HepG2 (cell line): ENCODE measurements at regions not wholly inside any gene's neighbourhood (a gene's known extent, or its start where the extent isn't known, plus 50 kb on each side); places are given as distances from the start of the nearest gene placed in this dataset.

Experiments
- CREM ChIP-seq, 2 experiments: sonication (generic) in 1 of 2; formaldehyde crosslinking in 1 of 2; IDR thresholded peaks; 2 replicates each; pipeline versions ENCODE4 v1.4.0 to v1.6.1; 2016 to 2020; ENCODE audit warnings: antibody characterized with exemption in 1 of 2, mild to moderate bottlenecking in 1 of 2, missing genetic modification reagents in 1 of 2
- HNRNPLL ChIP-seq: fragments of 200-400 bp; formaldehyde crosslinking; IDR thresholded peaks from 2 replicates; pipeline ENCODE4 v1.6.1; 2017; ENCODE audit warnings: mild to moderate bottlenecking, low read depth, low read length; ENCODE audit not compliant: poor library complexity, severe bottlenecking
- KDM2A ChIP-seq: sonication (generic); formaldehyde crosslinking; IDR thresholded peaks from 2 replicates; pipeline ENCODE4 v1.4.0; 2020; ENCODE audit warnings: low read depth, missing genetic modification reagents, borderline replicate concordance
- MXD4 ChIP-seq: IDR thresholded peaks from 2 replicates; pipeline ENCODE4 v1.6.1; 2016; ENCODE audit warnings: mild to moderate bottlenecking, missing biosample characterization, missing genetic modification reagents
- POLR2A ChIP-seq, 2 experiments: IDR thresholded peaks; 2 replicates each; pipeline ENCODE4 v1.6.1; 2011; ENCODE audit warnings: low read depth in 2 of 2, low read length in 2 of 2, mild to moderate bottlenecking in 1 of 2, moderate library complexity in 1 of 2; ENCODE audit not compliant: insufficient read depth in 1 of 2
- SALL2 ChIP-seq: sonication (generic); formaldehyde crosslinking; IDR thresholded peaks from 2 replicates; pipeline ENCODE4 v1.8.1; 2023; ENCODE audit warnings: mild to moderate bottlenecking, missing genetic modification reagents, inconsistent platforms
- SRF ChIP-seq: IDR thresholded peaks from 2 replicates; pipeline ENCODE4 v1.6.1; 2011; ENCODE audit warnings: mild to moderate bottlenecking, low read depth, low read length, moderate library complexity
- TAF15 ChIP-seq: fragments of 200-400 bp; formaldehyde crosslinking; IDR thresholded peaks from one replicate; pipeline ENCODE4 v1.6.1; 2018; ENCODE audit warnings: mild to moderate bottlenecking, low read depth, low read length; ENCODE audit not compliant: poor library complexity, severe bottlenecking
- TF ChIP-seq, protein P1 (sequence below): sonication (generic); formaldehyde crosslinking; IDR thresholded peaks from 2 replicates; pipeline ENCODE4 v1.5.0; 2020; ENCODE audit warnings: mild to moderate bottlenecking, missing genetic modification reagents, moderate library complexity
- TF ChIP-seq, protein P2 (sequence below): sonication (generic); formaldehyde crosslinking; IDR thresholded peaks from 2 replicates; pipeline ENCODE4 v1.8.1; 2022; ENCODE audit warnings: low read depth, mild to moderate bottlenecking, missing genetic modification reagents
- TF ChIP-seq, protein P3 (sequence below): sonication (generic); formaldehyde crosslinking; conservative IDR thresholded peaks from 2 replicates; pipeline ENCODE4 v1.5.0; 2020; ENCODE audit warnings: missing genetic modification reagents

DNA sequence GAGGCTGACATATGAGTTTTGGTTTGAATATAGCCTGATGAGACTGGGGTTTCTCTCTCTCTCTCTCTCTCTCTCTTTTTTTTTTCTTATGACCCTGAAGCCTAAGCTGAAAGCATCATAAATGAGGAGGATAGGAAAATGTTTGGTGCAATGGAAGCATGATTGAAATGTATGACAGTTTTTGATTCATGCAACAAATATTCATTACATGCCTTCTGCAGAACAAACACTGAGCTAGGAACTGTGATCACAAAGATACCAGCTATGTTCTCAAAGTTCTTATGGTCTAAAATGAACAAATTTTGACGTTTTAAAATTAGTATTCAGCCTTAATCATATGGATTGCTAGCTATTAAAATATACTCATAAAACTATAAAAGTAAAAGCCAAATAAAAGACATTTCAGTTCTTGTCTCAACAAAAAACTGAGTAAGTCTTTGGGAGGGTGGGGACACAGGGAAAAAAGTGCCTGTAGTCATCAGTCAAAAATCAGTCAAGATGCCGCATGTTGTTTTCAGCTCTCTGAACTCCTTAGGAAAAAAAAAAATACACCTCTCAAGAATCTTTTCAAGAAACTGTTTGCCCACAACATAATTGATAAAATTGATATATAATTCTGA is 57.2 kb downstream of the NKX6-1 start:
- TF ChIP-seq SRF (no peak), TAF15 (no peak), POLR2A (IDR thresholded peaks at IDR 0.05; ENCODE audit: insufficient read depth in 1 of 2, low read depth in 2 of 2, low read length in 2 of 2) (no peak), SALL2 (CRISPR knock-in tag) (no peak), CREM (IDR thresholded peaks at IDR 0.05) (no peak), CREM (CRISPR knock-in tag; IDR thresholded peaks at IDR 0.05) (no peak), HNRNPLL (no peak), KDM2A (CRISPR knock-in tag) (no peak), MXD4 (CRISPR knock-in tag) (no peak)
- TF ChIP-seq, protein P1, sequence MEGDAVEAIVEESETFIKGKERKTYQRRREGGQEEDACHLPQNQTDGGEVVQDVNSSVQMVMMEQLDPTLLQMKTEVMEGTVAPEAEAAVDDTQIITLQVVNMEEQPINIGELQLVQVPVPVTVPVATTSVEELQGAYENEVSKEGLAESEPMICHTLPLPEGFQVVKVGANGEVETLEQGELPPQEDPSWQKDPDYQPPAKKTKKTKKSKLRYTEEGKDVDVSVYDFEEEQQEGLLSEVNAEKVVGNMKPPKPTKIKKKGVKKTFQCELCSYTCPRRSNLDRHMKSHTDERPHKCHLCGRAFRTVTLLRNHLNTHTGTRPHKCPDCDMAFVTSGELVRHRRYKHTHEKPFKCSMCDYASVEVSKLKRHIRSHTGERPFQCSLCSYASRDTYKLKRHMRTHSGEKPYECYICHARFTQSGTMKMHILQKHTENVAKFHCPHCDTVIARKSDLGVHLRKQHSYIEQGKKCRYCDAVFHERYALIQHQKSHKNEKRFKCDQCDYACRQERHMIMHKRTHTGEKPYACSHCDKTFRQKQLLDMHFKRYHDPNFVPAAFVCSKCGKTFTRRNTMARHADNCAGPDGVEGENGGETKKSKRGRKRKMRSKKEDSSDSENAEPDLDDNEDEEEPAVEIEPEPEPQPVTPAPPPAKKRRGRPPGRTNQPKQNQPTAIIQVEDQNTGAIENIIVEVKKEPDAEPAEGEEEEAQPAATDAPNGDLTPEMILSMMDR (CRISPR knock-in tag), result no peak
- TF ChIP-seq, protein P2, sequence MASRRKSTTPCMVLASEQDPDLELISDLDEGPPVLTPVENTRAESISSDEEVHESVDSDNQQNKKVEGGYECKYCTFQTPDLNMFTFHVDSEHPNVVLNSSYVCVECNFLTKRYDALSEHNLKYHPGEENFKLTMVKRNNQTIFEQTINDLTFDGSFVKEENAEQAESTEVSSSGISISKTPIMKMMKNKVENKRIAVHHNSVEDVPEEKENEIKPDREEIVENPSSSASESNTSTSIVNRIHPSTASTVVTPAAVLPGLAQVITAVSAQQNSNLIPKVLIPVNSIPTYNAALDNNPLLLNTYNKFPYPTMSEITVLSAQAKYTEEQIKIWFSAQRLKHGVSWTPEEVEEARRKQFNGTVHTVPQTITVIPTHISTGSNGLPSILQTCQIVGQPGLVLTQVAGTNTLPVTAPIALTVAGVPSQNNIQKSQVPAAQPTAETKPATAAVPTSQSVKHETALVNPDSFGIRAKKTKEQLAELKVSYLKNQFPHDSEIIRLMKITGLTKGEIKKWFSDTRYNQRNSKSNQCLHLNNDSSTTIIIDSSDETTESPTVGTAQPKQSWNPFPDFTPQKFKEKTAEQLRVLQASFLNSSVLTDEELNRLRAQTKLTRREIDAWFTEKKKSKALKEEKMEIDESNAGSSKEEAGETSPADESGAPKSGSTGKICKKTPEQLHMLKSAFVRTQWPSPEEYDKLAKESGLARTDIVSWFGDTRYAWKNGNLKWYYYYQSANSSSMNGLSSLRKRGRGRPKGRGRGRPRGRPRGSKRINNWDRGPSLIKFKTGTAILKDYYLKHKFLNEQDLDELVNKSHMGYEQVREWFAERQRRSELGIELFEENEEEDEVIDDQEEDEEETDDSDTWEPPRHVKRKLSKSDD (CRISPR knock-in tag), result no peak
- TF ChIP-seq, protein P3, sequence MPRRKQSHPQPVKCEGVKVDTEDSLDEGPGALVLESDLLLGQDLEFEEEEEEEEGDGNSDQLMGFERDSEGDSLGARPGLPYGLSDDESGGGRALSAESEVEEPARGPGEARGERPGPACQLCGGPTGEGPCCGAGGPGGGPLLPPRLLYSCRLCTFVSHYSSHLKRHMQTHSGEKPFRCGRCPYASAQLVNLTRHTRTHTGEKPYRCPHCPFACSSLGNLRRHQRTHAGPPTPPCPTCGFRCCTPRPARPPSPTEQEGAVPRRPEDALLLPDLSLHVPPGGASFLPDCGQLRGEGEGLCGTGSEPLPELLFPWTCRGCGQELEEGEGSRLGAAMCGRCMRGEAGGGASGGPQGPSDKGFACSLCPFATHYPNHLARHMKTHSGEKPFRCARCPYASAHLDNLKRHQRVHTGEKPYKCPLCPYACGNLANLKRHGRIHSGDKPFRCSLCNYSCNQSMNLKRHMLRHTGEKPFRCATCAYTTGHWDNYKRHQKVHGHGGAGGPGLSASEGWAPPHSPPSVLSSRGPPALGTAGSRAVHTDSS (CRISPR knock-in tag), result no peak
